Hepatocyte (in vitro differentiated cells): ENCODE measurements at regions not wholly inside any gene's neighbourhood (a gene's known extent, or its start where the extent isn't known, plus 50 kb on each side); places are given as distances from the start of the nearest gene placed in this dataset.

Experiments used
- DNase-seq: peaks from one replicate; pipeline ENCODE4 v3.0.0-alpha.2; 2016; ENCODE audit warnings: low spot score
- H2AFZ ChIP-seq: fragments of 200-600 bp; sonication (generic); 2 replicates; pipeline ENCODE4 v1.6.0; 2016; ENCODE audit warnings: antibody characterized with exemption, mild to moderate bottlenecking
- H3K27ac ChIP-seq: fragments of 200-600 bp; sonication (generic); 2 replicates; pipeline ENCODE4 v1.5.1; 2016; ENCODE audit warnings: mild to moderate bottlenecking
- H3K27me3 ChIP-seq: fragments of 200-600 bp; sonication (generic); 2 replicates; pipeline ENCODE4 v1.6.1; 2016
- H3K36me3 ChIP-seq: fragments of 200-600 bp; sonication (generic); replicated peaks from 2 replicates; pipeline ENCODE4 v1.5.1; 2016; ENCODE audit warnings: low read depth; ENCODE audit not compliant: insufficient read depth
- H3K4me1 ChIP-seq: fragments of 200-600 bp; sonication (generic); 2 replicates; pipeline ENCODE4 v1.5.1; 2016; ENCODE audit warnings: mild to moderate bottlenecking, moderate library complexity; ENCODE audit not compliant: insufficient read depth
- H3K4me2 ChIP-seq: fragments of 200-600 bp; sonication (generic); 2 replicates; pipeline ENCODE4 v1.6.0; 2016
- H3K4me3 ChIP-seq: fragments of 200-600 bp; sonication (generic); 2 replicates; pipeline ENCODE4 v1.5.1; 2016; ENCODE audit warnings: mild to moderate bottlenecking
- H3K79me2 ChIP-seq: fragments of 200-600 bp; sonication (generic); 2 replicates; pipeline ENCODE4 v1.6.0; 2017; ENCODE audit warnings: mild to moderate bottlenecking
- H3K9me2 ChIP-seq: fragments of 200-600 bp; sonication (generic); replicated peaks from 2 replicates; pipeline ENCODE4 v1.6.0; 2017; ENCODE audit warnings: mild to moderate bottlenecking; ENCODE audit not compliant: insufficient read depth
- H3K9me3 ChIP-seq: fragments of 200-600 bp; sonication (generic); 2 replicates; pipeline ENCODE4 v1.5.1; 2016; ENCODE audit warnings: low read depth, mild to moderate bottlenecking
- H4K20me1 ChIP-seq: fragments of 200-600 bp; sonication (generic); 2 replicates; pipeline ENCODE4 v1.6.0; 2016; ENCODE audit warnings: mild to moderate bottlenecking; ENCODE audit not compliant: insufficient read depth, poor library complexity, severe bottlenecking
- CTCF ChIP-seq: fragments of 200-600 bp; sonication (generic); IDR thresholded peaks from 2 replicates; pipeline ENCODE4 v1.5.1; 2016; ENCODE audit warnings: antibody characterized with exemption, mild to moderate bottlenecking; ENCODE audit not compliant: poor library complexity
- EZH2 ChIP-seq: fragments of 200-600 bp; sonication (generic); IDR thresholded peaks from 2 replicates; pipeline ENCODE4 v1.6.1; 2016; ENCODE audit warnings: antibody characterized with exemption, mild to moderate bottlenecking, borderline replicate concordance
- EZH2phosphoT487 ChIP-seq: fragments of 200-600 bp; sonication (generic); IDR thresholded peaks from one replicate; pipeline ENCODE4 v1.6.1; 2018; ENCODE audit warnings: antibody characterized with exemption, mild to moderate bottlenecking, low read depth, moderate library complexity; ENCODE audit not compliant: unreplicated experiment, severe bottlenecking
- WGBS: methylation state at CpG from one replicate; pipeline ENCODE4 v1.1.6; 2016; ENCODE audit warnings: low lambda C conversion rate; ENCODE audit errors: missing lambda C conversion rate; 5-methylcytosine and 5-hydroxymethylcytosine counted together

- no peak overlapping the region for H2AFZ ChIP-seq
- H3K27me3 ChIP-seq: peaks cover 6% of the 10 kb centered on the region
- DNase-seq: peak; percentile 27
- TF ChIP-seq EZH2phosphoT487 (no peak), EZH2 (no peak), CTCF (no peak)
- H3K9me3 ChIP-seq: no peaks in the 10 kb centered on the region
- H3K79me2 ChIP-seq: no peaks in the 10 kb centered on the region
- no peak overlapping the region for H3K4me3 ChIP-seq
- WGBS: 78% methylated on average over 2 of the region's 2 CpGs
- no peak overlapping the region for H3K4me2 ChIP-seq
- no peaks in the 10 kb centered on the region for H3K9me2 ChIP-seq
- H3K36me3 ChIP-seq: no peaks in the 10 kb centered on the region
- H4K20me1 ChIP-seq: no peaks in the 10 kb centered on the region
- no peaks in the 10 kb centered on the region for H3K4me1 ChIP-seq
- H3K27ac ChIP-seq: no peak overlapping the region
Measured at GRCh38 chr1:199742547-199742946, 285.0 kb upstream of the NR5A2 start.

DNA sequence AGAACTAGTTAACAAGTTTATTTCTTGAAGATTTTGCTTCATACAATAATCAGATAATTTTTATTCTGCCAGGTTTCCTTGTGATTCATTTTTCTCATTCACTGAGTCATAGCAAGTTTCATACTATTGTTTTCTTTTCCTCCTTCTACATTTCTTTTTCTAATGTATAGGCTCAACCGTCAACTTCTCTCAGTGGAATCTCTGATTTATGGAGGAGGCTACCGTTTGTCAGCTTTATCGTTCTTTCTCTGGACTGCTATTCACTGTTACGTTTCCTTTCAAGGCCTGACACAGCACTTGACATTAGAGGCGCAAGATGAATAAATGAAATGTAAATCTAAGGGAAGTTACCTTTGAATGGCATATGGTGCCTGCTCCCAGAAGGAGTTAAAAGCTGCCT lies 284.3 kb upstream of the NR5A2 start:
- no peak overlapping the region for H2AFZ ChIP-seq
- H3K9me2 ChIP-seq: no peaks in the 10 kb centered on the region
- H3K79me2 ChIP-seq: no peaks in the 10 kb centered on the region
- 85% methylated on average over 5 of the region's 5 CpGs for WGBS
- peaks cover 8% of the 10 kb centered on the region for H3K27me3 ChIP-seq
- H3K36me3 ChIP-seq: no peaks in the 10 kb centered on the region
- no peak overlapping the region for H3K27ac ChIP-seq
- TF ChIP-seq EZH2 (no peak), CTCF (no peak), EZH2phosphoT487 (no peak)
- no peak overlapping the region for H3K4me2 ChIP-seq
- no peak for DNase-seq
- H4K20me1 ChIP-seq: no peaks in the 10 kb centered on the region
- no peak overlapping the region for H3K4me3 ChIP-seq
- no peaks in the 10 kb centered on the region for H3K4me1 ChIP-seq
- H3K9me3 ChIP-seq: no peaks in the 10 kb centered on the region

- peaks cover 12% of the 10 kb centered on the region for H3K27me3 ChIP-seq
- no peak overlapping the region for H3K4me2 ChIP-seq
- H3K4me3 ChIP-seq: no peak overlapping the region
- H3K4me1 ChIP-seq: no peaks in the 10 kb centered on the region
- no peak for DNase-seq
- no peaks in the 10 kb centered on the region for H4K20me1 ChIP-seq
- H3K27ac ChIP-seq: no peak overlapping the region
- H3K79me2 ChIP-seq: no peaks in the 10 kb centered on the region
- no peak for TF ChIP-seq EZH2phosphoT487
- no peak for TF ChIP-seq CTCF
- TF ChIP-seq EZH2: no peak
- H3K9me2 ChIP-seq: no peaks in the 10 kb centered on the region
- no peaks in the 10 kb centered on the region for H3K36me3 ChIP-seq
- WGBS: 98% methylated on average over 2 of the region's 2 CpGs
- no peaks in the 10 kb centered on the region for H3K9me3 ChIP-seq
- no peak overlapping the region for H2AFZ ChIP-seq
Measured at GRCh38 chr1:199746666-199747384, 280.7 kb upstream of the NR5A2 start.

DNA sequence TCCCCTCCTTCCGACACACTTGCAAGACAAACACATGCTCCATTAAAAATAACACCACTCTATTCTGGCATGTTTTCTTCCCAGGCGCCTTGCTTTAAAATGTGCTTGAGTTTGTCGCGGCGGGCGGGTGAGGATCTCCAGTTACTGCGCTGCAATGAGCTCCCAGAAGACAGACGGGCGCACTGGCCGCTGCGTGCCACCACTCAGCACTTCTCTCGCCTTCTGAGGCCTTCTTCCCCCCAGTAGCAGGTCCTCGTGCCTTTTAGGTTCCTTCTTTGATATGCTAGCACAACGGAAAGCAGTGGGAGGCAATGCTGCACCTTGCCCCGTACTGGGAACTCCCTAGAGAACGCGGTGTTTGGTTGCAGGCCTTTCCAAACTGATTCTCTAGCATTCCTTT lies 279.5 kb upstream of the NR5A2 start:
- Histone ChIP-seq H3K9me2 (no peaks in the 10 kb centered on the region), H2AFZ (no peak overlapping the region), H3K4me2 (peak overlapping the region; percentile 27), H4K20me1 (no peaks in the 10 kb centered on the region), H3K27ac (no peak overlapping the region), H3K4me1 (no peaks in the 10 kb centered on the region), H3K27me3 (peaks cover 12% of the 10 kb centered on the region), H3K4me3 (no peak overlapping the region), H3K9me3 (no peaks in the 10 kb centered on the region), H3K79me2 (no peaks in the 10 kb centered on the region), H3K36me3 (no peaks in the 10 kb centered on the region)
- WGBS: 24% methylated on average over 17 of the region's 17 CpGs
- DNase-seq: peak; percentile 16
- TF ChIP-seq EZH2phosphoT487: no peak
- no peak for TF ChIP-seq CTCF
- no peak for TF ChIP-seq EZH2
